ENCODE measurements at regions not wholly inside any gene's neighbourhood (a gene's known extent, or its start where the extent isn't known, plus 50 kb on each side); places are given as distances from the start of the nearest gene placed in this dataset.

DNA sequence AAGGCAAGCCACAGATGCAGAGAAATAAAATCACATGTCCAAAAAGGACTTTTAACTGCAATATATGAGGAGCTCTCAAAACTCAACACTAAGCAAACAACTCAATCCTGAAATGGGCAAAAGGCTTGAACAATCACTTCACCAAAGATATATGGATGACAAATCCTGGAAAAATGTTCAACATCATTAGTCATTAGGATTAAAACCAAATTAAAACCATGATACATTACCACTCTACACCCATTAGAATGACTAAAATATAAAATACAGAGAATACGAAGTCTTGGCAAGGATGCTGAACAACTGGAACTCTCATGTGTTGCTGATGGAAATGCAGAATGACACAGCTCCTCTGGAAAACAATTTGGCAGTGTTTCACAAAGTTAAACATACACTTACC is 277.4 kb downstream of the TLE1 start:
- H3K4me3 ChIP-seq, result no peak overlapping the region
- ATAC-seq, result no peak
- intact Hi-C loops (cut with DNase I), result no loop called here
- no peaks in the 10 kb centered on the region for H3K36me3 ChIP-seq (replicated peaks in 1 of 2; ENCODE audit: insufficient read depth in 1 of 2, low read depth in 2 of 2)
- H3K4me1 ChIP-seq, result peaks cover 6% of the 10 kb centered on the region
- H3K27me3 ChIP-seq, result no peaks in the 10 kb centered on the region
- 32 to 56% methylated on average over 1 of the region's 1 CpG for WGBS, 2 donors
- TF ChIP-seq POLR2A (IDR thresholded peaks at IDR 0.05), result no peak
- no peak for TF ChIP-seq CTCF (IDR thresholded peaks at IDR 0.05)
- no peak overlapping the region for H3K27ac ChIP-seq
- H3K9me3 ChIP-seq, result no peaks in the 10 kb centered on the region
- no peak for DNase-seq

DNA sequence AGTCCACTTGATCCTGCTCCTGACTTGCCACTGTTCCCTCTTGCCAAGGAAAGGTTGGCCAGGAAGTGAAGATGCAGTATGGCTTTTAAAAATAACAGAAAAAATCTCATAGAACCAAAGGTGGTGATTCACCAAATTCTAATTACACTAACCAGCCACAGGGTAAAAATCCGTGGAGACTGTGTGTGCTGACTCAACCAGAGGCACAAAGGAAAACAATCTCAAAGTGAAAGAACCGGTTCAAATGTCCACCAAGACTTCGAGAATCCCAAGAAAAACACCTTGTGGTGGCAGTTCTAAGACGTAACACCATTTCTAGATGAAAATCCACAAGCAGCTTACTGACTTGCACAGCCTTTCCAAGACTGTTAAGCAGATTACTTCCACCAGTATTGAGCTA is 279.1 kb downstream of the TLE1 start:
- Histone ChIP-seq H3K27me3 (no peaks in the 10 kb centered on the region), H3K4me3 (no peak overlapping the region), H3K9me3 (no peaks in the 10 kb centered on the region), H3K4me1 (no peaks in the 10 kb centered on the region), H3K36me3 (replicated peaks in 1 of 2; ENCODE audit: insufficient read depth in 1 of 2, low read depth in 2 of 2) (no peaks in the 10 kb centered on the region), H3K27ac (no peak overlapping the region)
- intact Hi-C loops (cut with DNase I), result no loop called here
- DNase-seq (no peak), ATAC-seq (no peak)
- no peak for TF ChIP-seq CTCF (IDR thresholded peaks at IDR 0.05)
- no peak for TF ChIP-seq POLR2A (IDR thresholded peaks at IDR 0.05)
- WGBS, 2 donors, result 47 to 66% methylated on average over 4 of the region's 4 CpGs

DNA sequence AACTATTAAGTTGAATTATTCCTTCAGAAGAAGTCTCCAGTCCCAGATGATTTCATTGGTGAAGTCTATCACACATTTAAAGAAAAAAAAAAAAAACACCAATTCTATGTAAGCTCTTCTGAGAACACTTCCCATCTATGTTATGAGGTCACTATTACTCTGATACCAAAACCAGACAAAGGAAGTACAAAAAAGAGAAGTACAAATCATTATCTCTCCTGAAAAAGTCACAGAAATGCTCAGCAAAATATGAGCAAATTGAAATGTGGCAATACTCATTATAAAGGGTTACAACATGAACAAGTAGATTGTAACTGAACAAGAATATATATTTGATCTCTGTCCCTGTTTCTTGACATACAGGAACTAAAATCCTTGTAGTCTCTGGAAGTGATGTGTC is 280.4 kb downstream of the TLE1 start:
- no peak overlapping the region for H3K4me3 ChIP-seq
- no peak overlapping the region for H3K27ac ChIP-seq
- TF ChIP-seq POLR2A (IDR thresholded peaks at IDR 0.05) (no peak), CTCF (IDR thresholded peaks at IDR 0.05) (no peak)
- no peaks in the 10 kb centered on the region for H3K9me3 ChIP-seq
- DNase-seq, result no peak
- H3K36me3 ChIP-seq (replicated peaks in 1 of 2; ENCODE audit: insufficient read depth in 1 of 2, low read depth in 2 of 2), result no peaks in the 10 kb centered on the region
- no peaks in the 10 kb centered on the region for H3K4me1 ChIP-seq
- no peaks in the 10 kb centered on the region for H3K27me3 ChIP-seq
- ATAC-seq, result no peak
- intact Hi-C loops (cut with DNase I), result no loop called here

DNA sequence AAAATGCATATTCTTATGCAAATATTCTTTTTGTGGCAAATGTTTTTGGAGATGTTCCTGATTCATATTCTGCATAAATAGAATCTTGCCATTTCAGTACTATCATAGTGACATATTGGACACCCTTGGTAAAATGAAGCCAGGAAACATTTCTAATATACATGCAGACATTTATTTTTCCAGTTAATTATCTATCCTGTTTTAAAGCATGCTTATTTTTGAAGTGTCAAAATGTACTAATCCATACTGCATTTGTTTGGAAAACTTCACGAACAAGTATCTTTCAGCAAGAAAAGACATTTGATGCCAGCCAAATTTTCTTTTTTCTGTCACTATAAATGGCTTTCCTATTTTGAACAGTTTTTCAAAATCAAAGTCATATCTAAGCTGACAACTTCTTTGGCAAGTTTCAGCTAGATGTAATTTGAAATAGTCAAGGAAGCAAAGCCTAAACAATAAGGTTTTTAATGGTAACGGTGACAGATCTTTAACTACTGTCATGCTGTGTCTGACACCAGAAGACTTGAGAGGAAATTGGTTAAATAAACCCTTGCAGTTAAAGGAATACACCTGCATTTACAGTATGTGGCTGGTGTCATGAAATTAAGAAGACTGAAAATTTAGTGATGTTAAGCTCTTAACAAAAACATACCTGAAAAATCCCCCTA is 284.3 kb downstream of the TLE1 start:
- no peaks in the 10 kb centered on the region for H3K4me1 ChIP-seq
- TF ChIP-seq CTCF (IDR thresholded peaks at IDR 0.05) (no peak), POLR2A (IDR thresholded peaks at IDR 0.05) (no peak)
- no peaks in the 10 kb centered on the region for H3K9me3 ChIP-seq
- WGBS, 2 donors, result 42 to 48% methylated on average over 2 of the region's 2 CpGs
- no peak overlapping the region for H3K27ac ChIP-seq
- ATAC-seq (no peak), DNase-seq (no peak)
- no peak overlapping the region for H3K4me3 ChIP-seq
- H3K36me3 ChIP-seq (replicated peaks in 1 of 2; ENCODE audit: insufficient read depth in 1 of 2, low read depth in 2 of 2), result no peaks in the 10 kb centered on the region
- intact Hi-C loops (cut with DNase I), result no loop called here
- no peaks in the 10 kb centered on the region for H3K27me3 ChIP-seq

Data from body of pancreas (tissue), 4 donors.